GM04504 (cell line): ENCODE measurements at regions not wholly inside any gene's neighbourhood (a gene's known extent, or its start where the extent isn't known, plus 50 kb on each side); places are given as distances from the start of the nearest gene placed in this dataset.
"Not testable (repeated sequence)": the region's sequence is repeated elsewhere in the genome, so short reads cannot be mapped to it uniquely, and the experiment has no call there.

Experiments used
- DNase-seq: peaks from one replicate; pipeline ENCODE4 v3.0.0-alpha.2; 2012; ENCODE audit warnings: low read depth

- DNase-seq = no peak
These were observed 835.0 kb upstream of the ADGRL3 start for GRCh38 chr4:60365176-60365575.

DNA sequence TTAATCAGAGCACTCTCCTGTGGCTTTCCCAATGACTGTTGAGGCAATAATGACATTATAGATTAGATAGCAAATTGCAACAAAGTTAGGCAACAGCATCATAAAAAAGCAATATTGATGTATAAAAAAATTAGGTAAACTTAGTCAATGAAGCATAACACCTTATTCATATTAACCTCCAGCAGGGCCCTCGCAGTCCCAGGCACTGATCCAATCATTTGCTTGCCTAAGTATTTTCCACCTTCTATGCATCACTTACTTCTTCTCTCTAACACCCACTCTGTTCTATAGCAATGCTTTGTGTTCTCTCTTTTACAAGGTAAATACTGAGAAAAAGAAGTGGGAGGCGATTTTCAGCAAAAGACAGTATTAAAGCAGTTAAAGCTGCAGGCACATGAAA lies 833.5 kb upstream of the ADGRL3 start:
- DNase-seq = no peak

- DNase-seq = no peak
These were observed 831.1 kb upstream of the ADGRL3 start for GRCh38 chr4:60368986-60369385.

DNA sequence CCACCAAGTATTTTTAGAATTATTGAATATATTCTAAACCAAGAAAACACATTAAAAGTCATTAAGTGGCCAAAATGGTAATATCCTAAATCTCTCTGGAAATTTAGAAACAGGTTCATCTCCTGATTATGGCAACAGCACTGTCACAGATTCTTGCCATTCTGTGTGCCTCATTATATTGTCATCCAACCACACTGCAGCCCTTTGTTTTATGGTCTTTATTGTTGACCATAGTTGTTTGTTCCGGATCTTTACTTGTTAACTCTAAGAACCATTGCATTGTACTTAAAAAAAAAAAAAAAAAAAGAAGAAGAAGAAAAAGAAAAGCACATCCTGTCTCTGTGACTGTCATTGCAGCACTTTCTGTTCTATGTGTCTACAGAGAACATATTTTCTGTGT lies 822.1 kb upstream of the ADGRL3 start:
- no peak for DNase-seq

DNA sequence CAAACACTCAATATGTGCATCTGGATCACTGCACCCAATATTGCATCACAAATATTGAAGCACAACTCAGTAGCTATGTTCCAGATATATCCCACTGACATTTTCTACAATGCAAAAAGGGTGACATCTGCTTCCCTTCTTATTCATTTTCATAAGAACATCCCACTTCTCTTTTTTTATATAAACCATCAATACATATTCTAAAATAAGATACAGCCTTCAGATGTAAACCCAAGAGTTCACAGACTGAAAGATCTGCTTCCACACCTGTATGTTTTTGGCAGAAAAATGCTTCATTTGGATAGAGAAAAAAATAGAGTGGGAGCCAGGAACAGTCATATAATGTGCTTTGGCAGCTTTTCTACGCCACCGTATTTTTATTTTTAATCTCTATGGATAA lies 815.6 kb upstream of the ADGRL3 start:
- no peak for DNase-seq

GRCh38 chr4:60389633-60390032 lies 810.5 kb upstream of the ADGRL3 start:
- DNase-seq = no peak

DNA sequence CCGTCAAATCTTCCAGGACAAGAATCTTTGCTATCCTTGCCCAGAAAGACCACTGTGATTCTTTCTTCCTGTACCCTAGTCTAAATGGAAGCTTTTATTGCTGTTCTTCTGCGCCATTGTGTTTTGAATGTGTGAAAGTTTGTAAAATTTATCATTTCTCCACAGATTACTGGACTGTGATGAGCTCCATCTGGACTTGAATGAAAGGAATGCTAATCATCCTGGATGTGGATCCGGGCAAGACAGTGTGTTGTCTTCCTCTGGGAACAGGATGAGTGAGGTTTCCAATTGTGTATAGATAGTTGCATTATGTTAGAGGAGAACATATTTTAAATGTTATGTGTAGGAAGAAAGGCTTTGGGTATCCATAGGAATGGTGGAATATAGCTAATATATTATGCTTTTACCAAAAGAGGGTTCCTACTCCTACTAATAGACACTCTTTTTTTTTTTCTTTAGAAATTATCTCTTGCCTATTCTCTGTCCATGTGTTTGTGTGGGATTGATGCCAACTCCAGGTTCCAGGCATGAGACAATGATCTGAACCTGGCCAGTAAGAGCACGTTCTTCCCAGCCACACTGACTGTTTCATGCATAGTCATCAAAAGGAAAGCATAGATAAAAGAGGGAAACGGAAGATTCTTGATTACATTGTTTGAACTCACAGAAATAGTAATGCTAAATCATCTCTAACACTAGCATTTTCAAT lies 803.6 kb upstream of the ADGRL3 start:
- no peak for DNase-seq

GRCh38 chr4:60400593-60400992 lies 799.5 kb upstream of the ADGRL3 start:
- DNase-seq = no peak

DNA sequence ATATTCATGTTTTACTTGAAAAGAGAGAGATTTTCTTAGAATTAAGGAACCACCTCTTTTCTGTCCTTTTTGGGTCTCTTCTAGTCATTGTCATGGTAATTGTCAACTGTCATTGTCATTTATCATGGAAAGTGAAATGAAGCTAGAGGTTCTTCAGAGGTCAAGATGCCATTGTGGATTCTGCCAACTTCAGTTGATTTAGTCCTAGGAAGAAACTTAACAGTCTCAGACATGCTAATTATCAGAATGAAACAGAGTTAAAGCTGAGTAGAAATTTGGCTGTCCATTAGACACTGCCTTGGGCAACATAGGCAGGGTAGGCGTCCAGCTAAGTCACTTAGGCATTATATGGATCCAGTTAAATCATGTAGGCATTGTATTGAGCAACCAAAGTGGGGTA lies 796.1 kb upstream of the ADGRL3 start:
- no peak for DNase-seq

DNA sequence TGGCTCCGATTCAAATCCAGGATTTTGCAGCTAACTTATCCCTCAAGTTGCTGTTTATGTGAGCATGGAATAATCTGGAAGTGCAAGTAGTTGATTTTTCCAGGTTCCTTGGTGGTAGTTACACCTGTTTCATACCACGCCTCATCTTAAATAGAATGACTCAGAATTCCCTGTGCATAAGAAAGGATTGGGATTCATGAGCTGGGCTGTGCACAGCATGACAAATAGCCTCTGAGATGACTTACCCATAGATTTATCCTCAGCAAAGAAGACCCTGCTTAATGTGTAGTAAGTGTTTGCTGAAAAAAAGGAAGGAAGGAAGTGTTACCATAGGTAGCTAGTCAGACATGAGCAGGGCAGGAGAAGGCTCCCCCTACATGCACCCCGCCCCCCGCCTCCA lies 777.7 kb upstream of the ADGRL3 start:
- no peak for DNase-seq

- DNase-seq = not testable (repeated sequence)
These were observed 776.4 kb upstream of the ADGRL3 start for GRCh38 chr4:60423573-60424184.

GRCh38 chr4:60432911-60433310 lies 767.2 kb upstream of the ADGRL3 start:
- no peak for DNase-seq

GRCh38 chr4:60443068-60443467 lies 757.1 kb upstream of the ADGRL3 start:
- DNase-seq = no peak

DNA sequence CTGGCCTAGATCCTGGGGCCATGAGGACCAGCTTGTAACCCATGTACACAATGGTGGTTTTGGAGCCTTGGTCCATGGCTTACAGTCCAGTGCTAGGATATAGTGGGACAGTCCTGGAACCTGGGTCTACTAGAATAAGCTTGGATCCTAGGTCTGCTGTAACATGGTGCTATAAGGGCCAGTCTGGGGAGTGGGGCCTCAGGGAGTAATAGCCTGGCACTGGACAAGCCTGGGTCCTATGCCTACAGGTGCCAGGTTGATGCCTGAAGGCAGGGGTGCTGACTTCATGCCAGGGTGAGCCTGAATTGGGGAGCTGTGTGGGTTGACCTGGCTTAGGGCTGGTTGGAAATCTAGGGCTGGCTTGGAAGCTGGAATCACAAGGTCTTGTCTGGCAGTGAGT lies 756.3 kb upstream of the ADGRL3 start:
- no peak for DNase-seq

DNA sequence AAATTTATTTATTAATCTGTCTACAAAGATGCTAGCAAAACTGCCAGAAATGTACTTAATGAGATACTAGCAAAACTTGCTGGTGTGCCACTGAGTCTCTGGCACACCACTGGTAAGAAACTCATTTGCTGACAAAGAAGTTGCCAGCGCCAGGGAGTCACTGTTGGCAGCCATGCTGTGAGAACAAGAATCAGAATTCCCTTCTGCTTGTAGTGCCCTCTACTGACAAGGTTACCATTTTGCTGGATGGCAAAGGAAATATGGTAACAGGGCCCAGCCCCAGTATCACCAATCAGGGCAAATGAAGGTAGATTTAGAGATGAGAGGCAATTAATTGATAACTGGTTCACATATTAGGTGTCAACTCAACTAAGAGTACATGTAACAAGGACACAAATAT lies 750.1 kb upstream of the ADGRL3 start:
- no peak for DNase-seq

GRCh38 chr4:60452266-60452665 lies 747.9 kb upstream of the ADGRL3 start:
- no peak for DNase-seq

- DNase-seq = no peak
These were observed 744.7 kb upstream of the ADGRL3 start for GRCh38 chr4:60455380-60455779.

DNA sequence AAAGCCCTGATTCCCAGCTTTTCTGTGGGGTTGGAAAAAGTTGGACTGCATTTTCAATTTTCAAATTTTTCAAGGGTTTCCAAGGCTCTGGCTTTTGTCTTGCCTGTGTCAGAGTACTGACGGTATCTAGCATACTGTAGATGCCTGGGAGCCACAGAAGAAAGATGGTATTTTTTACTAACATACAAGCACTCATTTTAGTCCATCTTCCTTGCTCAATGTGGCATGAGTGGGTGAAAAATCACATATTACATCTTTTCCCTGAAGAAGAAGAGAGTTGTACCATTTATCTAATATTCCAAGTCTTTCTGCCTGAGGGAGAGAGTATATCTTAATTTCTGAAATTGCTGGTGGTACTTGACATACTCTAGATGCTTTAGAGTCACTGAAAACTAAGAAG lies 738.6 kb upstream of the ADGRL3 start:
- DNase-seq = no peak

- no peak for DNase-seq
These were observed 736.1 kb upstream of the ADGRL3 start for GRCh38 chr4:60463857-60464502.

DNA sequence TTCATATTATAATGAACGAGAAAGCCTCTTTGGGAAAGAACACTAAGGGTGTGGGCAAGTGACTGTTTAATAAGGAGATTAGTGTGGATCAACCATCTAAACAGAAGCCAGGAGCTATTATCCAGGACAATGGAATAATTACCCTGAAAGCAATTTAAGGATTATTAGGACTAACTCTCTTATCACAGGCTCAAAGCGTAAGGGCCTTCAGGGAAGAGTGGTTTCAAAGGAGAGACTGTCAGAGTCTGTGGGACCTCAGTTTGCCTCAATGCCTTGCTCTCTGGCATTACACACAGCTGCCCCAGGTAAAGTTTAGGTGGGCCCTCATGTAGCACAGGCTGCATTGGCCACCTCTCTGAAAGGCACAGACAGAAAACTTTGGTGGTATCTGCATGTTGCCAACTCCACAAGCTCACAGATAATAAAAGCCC lies 717.2 kb upstream of the ADGRL3 start:
- no peak for DNase-seq

DNA sequence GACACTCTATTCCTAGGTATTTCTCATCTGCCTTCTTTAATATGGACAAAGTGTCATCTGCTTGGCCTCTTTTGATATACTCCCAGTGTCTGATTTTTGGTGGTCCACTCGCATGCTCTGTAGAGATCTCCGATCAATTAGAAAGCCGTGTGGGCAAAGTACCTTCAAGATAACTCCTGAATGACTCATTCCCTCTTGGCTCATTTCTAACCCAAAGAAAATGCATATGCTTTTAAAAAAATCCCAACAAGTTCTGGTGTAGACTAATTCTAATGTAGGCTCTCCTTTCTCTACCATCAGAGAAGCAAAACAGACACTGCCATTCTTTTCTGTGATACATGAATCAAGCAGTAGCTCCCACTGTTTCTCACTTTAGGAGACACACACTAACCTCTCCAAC lies 714.9 kb upstream of the ADGRL3 start:
- no peak for DNase-seq

GRCh38 chr4:60487118-60487761 lies 712.9 kb upstream of the ADGRL3 start:
- DNase-seq = not testable (repeated sequence)

DNA sequence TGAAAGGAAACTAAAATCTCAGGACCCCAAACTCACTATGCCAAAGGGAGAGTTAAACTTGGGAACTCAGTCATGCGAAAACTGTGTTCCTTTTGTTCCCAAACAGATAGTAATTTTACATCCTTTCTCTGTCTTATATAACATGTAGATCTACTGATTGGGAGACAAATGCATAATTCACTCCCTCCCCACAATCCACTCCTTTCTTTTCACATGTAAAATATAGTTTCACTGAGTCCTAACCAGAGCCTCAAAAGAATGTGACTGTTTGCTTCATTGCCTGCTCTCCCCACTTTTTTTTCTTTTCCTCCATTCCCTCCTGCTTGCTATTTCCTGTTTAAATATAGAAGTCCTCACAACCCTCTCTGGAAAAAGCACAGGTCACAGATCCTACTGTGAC lies 699.3 kb upstream of the ADGRL3 start:
- no peak for DNase-seq
